Smooth muscle cell of the brain vasculature (primary cell): ENCODE measurements at regions not wholly inside any gene's neighbourhood (a gene's known extent, or its start where the extent isn't known, plus 50 kb on each side); places are given as distances from the start of the nearest gene placed in this dataset.

Experiments used
- DNase-seq: peaks from one replicate; pipeline ENCODE4 v3.0.0-alpha.2; 2012; ENCODE audit warnings: low read depth, low spot score

DNA sequence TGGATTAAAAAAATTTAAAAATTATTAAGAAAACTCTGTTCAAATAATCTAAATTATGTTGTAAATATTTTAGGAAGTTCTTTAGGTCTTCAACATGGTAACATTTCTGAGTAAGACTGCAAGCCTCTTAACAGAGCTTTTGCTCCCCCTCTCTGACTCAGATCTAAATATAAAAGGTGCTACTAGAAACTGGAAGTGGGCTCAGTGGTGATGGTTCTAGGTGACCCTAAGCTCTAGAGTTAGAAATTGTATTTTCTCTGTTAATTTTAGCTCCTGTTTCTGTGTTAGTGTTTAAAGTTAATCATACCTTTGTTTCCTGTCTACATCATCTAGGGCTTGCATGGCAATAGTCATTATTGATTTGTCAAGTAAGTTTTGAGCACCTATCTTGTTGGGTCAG lies 159.9 kb upstream of the MEIS2 start:
- no peak for DNase-seq

DNA sequence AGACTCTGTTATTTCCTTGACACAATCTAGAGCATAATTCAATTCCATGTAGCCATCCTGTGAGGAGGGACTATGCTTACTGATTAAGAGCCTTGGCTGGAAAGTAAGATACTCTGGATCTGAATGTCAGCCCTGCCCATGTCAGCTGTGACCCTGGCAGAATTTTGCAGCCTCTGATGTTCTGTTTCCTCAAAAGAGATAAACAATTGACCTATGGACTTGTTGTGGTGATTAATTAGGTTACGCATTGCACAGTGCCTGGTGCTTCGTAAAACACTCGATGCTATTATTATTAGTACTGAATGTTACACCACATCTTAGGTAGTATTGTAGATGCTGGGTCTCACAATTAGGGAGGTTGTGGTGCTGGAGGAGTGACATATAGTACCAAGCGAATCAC lies 161.3 kb upstream of the MEIS2 start:
- DNase-seq = no peak

DNA sequence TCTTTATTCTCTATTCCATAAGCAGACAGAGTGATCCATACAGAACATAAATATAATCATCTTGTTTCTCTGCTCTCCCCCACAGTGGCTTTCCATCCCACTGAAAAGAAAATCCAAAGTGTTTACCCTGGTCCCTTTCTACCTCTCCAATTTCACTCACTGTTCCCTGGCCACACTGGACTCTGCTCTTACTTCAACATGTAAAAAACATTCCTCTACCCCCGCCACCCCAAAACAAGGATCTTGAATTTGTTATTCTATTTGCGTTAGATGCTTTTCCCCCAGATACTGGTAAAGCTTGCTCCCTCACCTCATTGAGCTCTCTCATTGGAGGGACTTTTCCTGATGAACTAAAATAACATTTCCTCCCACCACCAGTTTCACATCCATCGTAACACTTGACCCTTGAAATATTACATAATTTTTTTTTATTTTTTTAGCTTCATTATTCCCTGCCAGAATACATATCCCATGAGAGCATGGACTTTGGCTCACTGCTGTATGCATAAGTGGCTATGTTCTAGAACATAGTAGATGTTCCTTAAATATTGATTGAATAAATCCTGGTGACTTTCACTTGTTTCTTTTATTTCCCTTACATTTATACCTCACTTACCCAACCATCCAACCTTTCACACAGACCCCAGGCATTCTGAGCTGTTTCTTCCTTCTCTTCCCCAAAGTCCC lies 162.7 kb upstream of the MEIS2 start:
- DNase-seq = no peak

DNA sequence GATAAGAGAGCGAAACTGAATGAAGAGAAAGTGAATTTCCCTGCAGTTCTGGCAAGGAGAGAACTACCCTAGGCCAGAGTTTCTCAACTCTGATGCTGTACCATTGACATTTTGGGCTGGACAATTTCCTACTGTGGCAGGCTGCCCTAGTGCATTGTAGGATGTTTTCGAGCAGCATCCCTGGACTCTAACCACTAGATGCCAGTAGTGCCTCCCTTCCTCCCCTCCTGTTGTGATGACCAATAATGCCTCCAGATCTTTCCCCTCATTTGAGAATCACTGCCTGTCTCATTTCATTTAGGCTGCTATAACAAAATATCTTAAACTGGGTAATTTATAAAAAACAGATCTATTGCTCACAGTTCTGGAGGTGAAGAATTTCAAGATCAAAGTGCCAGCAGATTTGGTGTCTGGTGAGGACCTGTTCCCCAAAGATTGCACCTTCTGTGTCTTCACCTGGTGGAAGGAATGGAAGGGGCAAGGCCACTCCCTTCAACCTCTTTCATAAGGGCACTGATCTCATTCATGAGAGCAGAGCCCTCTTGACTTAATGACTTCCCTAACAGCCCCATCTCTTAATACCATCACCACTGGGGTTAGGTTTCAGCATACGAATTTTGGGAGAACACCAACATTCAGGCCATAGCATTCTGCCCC lies 188.9 kb upstream of the MEIS2 start:
- no peak for DNase-seq

DNA sequence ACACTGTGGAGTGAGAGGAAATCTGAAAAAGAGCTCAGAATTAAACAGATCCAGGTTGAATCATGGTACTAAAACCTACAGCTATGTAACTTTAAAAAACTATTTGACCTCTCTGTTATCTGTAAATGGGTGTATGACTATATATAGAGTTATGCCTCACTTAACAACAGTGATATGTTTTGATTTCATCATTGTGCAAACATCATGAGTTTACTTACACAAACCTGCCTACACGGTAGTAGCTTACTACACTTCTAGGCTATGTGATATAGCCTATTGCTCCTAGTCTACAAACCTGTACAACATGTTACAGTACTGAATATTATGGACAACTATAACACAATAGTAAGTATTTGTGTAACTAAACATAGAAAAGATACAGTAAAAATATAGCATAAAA lies 191.6 kb upstream of the MEIS2 start:
- no peak for DNase-seq

DNA sequence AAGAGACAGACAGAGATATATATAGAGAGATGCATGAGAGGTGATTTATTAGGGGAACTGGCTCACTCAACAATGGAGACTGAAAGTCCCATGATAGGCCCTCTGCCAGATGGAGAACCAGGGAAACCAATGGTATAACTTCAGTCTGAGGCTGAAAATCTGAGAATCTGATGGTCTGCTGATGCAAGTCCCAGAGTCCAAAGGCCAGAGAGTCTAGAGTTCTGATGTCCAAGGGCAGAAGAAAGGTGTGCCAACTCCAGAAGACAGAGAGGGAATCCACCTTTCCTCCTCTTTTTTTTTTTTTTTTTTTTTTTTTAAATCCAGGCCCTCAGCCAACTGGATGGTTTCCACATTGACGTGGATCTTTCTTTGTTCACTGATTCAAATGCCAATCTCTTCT lies 197.9 kb upstream of the MEIS2 start:
- DNase-seq = no peak

DNA sequence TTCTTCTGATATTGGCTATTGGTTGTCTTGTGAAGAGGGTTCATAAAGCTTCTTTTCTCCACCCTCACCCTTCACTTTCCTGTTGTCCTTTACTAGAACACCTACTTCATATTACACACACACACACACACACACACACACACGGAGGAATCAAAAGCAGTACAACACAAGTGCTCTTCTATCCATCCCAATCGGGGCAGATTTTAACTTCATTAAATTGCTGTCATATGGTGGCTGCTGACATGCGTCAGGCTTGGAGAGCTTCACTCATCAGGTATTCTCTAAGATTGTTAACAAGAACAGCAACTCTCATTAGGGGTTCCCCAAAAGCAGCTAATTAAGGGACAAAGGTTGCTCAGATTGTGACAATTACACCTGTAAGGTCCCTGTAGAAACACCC lies 239.1 kb upstream of the MEIS2 start:
- no peak for DNase-seq

DNA sequence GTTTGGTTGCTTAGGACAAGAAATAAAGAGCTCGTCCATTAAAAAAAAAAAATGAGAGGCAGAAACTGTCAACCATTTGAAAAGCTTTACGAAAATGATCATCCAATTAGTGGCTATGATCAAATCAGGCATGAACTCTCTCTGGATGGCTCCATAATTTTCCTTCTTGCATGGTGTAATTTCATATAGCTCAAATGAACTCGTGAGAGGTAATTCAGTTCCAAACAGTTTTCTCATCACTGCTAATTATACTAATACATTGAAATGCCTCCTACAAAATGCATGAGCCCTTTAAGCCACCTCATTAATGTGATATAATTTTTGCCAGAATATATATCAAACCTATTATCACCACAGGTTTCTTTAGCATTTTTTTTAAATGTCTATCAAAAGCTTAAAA lies 239.5 kb upstream of the MEIS2 start:
- DNase-seq = no peak

DNA sequence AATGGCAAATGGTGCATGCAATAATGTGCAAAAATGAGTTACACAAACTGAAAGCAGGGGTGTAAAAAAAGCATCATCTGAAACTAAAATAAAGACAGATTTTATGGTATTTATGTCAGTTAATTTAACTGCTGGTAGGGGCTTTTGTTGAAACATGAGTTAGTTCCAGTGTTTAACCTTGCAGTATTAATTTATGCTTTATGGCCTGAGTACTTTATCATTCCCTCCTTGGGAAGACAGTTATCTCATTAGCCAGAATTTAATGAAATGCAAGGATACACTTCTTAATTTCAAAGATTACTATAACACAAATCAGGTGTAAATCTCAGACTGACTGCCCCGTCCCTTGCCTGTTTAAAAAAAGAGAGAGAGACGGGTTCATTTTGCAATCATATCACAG lies 240.1 kb upstream of the MEIS2 start:
- no peak for DNase-seq

DNA sequence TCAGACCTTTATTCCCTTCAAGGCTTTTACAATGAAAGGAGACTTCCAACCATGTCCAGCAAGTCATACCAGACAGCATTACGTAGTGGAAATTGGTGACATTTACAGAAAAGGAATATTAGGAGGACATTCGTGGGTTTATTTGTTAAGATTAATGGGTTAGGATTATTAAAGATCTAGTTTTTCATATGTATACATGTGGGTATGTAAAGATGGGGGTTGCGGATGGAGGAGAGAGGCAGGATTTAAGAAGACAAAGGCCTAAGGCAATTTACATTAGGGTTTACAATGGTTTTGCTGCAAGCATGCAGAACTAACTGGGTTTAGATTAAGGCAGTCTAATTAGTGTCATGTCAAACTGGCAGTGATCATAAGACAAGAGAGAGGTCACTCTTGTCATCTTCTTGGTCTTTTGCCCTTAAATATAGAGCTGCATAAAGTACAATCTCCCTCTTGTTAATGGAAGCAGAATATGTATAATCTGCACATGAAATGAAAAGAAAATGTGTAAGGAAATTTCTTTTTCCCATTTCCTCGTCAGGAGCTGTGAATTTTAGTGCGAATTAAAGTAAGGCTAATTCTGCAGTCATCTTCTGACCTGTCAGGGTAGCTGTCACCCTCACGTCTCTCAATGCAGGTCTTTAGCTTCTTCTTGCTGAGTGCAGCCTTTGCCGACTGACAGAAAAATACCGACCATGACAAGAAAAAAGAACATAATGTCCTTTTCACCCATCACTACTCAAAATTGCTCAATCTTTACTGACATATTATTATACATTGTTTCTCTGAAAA lies 258.9 kb upstream of the MEIS2 start:
- DNase-seq = no peak

DNA sequence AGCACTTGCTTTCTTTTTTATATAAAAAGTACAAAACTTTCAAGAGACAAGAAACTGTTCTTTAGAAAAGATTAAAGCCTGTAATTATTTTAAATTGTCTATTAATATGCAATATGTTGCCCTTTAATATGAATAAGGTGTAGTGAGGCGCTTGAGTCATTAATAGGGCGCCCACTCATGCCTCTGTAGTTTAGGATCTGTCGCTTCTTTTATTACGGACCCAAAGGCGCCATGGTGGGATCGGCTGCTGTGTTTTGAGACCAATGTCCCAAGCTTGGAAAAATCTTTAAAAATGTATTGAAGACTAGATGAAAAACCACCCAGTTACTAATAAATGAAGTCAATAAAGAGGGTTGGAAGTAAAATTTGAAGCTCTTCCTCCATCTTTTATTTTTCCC lies 259.5 kb upstream of the MEIS2 start:
- DNase-seq = no peak

DNA sequence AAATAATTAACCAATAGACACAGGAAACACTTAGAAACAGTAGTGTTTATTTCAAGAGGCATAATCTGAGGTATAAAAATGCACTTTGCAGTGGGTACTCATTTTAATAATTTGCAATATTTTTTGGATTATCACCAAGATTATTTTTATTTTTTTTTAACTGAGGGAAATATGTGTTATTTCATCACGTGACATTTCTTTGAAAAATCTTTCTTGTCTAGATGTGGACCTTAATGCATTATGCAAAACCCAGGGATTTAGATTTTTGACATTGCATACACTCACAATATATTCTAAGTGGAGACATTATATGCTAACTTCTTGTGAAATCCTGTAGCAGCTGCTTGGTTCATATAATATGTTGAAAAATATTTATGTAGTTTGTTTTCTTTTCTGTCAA lies 260.4 kb upstream of the MEIS2 start:
- no peak for DNase-seq

DNA sequence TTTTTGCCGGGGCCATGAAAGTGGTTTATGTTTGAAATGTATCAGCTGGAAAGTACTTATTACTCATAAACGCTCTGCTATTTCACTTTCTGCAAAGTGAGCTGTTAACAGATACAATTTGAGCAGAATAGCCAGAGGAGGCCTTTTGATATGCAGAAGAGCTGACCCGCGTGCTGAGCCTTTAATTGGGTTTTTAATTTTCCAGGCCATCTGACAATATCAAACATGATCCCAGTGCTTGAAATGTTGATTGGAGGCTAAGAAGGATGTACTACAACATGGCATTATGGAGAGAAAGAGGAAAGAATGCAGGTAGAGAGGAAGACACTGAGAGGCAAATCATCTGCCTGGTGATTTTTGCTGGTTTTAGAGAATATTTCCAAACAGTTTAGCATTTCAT lies 261.3 kb upstream of the MEIS2 start:
- DNase-seq = no peak

DNA sequence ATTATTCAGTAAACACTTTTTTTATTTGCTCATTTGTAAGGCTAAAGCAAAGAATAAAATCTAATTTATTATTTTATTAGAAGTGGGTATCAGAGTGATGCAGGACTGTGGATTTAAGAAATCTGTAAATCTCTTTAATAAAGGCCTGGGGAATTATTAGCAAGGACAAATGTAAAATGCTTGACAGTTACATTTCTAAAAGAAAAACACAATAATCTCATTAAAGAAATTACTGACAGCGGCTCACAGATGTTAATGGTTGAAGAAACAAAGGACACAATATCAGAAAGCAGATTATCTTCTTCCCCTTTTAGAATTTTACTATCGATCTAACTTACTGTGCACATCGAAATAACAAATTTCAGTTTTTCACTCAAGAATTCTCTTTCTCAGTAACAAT lies 262.1 kb upstream of the MEIS2 start:
- no peak for DNase-seq

DNA sequence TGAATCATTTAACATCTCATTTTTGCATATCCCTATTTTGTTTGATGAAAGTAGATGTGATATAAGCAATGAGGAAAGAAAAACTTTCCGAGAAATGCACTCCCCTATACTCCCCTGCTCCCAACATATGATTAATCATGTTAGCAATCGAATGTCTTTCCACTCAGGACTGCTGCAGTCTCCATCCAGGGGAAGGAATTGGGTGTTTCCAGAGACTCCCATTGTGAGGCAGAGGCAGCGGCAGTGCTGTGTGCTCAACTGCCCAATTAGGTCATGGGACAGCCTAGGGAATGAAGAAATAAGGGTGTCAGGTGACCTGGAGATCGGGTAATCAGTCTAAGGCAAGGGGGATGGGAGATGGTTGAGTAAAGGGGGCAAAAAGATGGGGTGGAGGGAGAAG lies 268.6 kb upstream of the MEIS2 start:
- DNase-seq = no peak

DNA sequence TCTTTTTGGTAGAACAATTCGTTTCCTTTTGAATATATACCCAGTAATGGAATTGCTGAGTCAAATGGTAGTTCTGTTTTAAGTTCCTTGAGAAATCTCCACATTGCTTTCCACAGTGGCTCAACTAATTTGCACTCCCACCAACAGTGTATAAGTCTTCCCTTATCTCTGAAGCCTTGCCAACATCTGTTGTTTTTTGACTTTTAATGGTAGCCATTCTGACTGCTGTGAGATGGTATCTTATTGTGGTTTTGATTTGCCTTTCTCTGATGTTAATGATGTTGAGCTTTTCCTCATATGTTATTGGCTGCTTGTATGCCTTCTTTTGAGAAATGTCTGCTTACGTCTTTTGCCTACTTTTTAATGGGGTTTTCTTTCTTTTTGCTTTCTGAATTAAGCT lies 270.6 kb upstream of the MEIS2 start:
- no peak for DNase-seq

DNA sequence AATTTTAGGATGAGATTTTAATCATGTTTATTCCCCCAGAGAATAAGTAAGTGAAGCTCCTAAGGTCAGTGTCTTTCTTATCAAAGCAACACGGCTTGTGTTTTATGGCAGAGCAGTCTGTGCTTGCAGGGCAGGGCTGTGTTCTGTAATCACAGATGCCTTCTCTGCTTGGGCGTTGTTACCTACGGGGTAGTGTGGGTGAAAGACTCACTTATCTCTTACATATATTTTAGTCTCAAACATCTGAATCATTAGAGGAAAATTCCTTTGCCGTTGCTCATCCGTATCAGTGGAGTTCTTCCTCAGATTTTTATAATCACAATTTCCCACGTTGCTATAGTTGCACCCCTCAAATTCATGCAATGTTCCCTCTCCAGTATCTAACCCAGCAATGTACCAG lies 271.7 kb upstream of the MEIS2 start:
- no peak for DNase-seq

DNA sequence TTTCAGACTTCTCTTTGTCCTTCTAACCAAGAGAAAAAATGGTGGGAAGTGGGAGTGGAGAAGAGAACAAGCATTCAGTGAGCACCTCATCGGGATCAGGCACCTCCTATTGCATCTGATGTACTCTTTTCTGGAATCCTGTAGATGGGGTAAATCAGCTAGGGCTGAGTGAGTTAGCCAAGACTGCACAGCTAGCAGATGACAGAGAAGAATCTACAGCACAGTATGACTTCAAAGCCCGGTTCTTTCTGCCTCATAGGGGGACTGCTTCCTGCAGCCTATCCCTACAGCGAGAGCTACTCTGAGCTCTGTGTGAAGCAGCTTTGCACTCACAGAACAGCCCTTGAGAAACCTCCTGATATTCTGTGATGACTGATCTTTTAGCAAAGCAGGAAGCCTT lies 275.2 kb upstream of the MEIS2 start:
- no peak for DNase-seq

DNA sequence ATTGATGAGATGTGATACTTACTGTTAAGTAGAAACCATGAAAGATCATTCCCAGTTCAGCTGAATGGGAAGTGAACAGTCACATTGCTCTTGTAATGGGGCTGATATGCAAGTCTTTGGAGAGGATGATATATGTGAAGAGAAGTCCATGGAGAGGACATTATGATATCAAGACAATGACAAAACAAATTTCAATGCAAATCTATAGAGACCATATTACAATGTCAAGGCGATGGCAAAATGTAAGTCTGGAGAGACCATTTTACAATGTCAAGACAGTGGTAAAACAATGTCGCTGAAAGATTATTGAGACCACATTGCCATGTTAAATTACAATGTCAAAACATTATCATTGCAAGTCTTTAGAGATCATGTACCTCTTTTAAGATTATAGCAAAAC lies 277.1 kb upstream of the MEIS2 start:
- no peak for DNase-seq

DNA sequence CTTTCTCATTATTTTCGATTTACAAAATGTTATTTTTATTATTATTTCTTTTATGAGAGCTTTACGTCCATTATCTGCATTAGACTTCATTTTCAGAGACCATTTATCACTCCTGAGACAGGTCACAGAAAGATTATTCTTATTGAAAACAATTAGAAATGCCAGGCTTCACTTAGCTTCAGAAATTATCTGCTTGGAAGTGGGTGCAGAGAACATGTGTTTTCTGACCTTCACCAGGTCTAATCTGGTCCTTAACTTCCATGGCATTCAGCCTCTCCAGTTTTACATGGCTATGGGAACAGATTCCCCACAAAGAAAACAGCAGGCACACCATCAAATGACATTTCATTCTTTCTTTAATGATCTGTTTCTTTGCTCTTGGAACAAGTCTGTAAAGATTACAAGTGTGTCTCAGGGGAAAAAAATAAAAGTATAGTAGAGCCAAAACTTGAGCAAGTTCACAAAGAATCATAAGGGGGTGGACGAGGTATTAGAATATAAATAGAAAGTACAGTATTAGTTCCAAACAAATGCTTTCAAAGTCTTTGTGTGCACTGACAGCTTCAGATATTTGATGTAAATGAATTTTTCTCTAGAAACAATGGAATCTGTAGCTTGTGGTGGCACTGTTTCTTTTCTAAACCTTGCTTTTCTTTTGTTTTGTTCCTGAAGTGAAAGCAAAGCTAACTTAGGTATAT lies 294.2 kb upstream of the MEIS2 start:
- no peak for DNase-seq

DNA sequence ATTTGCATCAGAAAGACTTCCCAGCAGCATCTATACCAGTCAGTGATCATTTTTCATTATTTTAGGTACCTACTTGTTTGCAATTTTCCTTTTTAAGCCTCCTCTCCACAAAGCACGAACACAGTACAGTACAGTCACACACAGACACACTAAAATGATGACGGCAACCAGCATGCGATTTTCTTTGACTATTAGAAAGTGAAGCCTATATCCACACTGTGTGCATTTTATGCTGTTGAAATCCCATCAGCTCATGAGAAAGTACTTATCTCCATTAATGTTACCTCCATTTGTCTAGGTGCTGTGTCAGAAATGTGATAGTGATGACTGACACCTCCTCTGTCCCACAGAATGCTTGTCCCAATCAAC lies 294.7 kb upstream of the MEIS2 start:
- DNase-seq = no peak

DNA sequence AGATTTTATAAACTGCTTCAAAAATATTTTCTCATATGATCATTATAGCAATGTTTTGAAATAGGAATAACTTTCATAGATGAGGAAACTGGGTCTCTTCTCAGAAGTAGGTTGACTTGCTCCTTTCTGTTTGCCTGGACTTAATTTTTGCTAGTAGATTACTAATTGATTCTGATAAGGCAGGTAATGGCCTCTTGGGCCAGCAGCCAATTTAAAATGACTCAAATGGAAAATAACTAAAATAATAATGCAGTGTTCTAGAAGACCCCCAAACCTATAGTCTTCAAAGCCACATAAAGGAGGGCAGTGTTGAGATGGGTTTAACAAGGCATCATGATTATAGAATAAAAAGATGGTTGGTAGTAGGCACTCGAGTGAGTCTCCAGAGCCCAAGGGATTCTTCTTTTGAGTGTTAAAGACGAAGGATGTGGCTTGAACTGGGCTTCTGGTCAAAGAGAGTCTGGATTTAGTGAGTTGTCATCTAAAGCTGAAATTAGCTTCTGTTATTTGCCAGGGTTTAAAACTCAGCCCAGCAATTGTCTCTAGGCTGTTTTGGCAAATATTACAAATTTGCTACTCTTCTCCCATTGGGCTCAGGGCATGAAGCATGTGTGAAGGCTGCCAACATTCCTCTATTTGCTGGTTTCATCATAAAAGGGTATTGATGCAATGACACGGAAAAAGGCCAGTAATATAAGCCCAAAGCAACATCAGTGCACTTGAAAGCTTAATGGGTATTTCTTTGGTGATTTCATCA lies 297.1 kb upstream of the MEIS2 start:
- DNase-seq = no peak
